ENCODE measurements at regions not wholly inside any gene's neighbourhood (a gene's known extent, or its start where the extent isn't known, plus 50 kb on each side); places are given as distances from the start of the nearest gene placed in this dataset.

- no peak for DNase-seq
Measured at GRCh38 chr1:219397511-219397910, 215.4 kb downstream of the ZC3H11B start.

GRCh38 chr1:219391297-219391696 is 217.6 kb downstream of the LYPLAL1 start:
- no peak for DNase-seq

- DNase-seq = no peak
Measured at GRCh38 chr1:219387211-219387610, 213.5 kb downstream of the LYPLAL1 start.

DNA sequence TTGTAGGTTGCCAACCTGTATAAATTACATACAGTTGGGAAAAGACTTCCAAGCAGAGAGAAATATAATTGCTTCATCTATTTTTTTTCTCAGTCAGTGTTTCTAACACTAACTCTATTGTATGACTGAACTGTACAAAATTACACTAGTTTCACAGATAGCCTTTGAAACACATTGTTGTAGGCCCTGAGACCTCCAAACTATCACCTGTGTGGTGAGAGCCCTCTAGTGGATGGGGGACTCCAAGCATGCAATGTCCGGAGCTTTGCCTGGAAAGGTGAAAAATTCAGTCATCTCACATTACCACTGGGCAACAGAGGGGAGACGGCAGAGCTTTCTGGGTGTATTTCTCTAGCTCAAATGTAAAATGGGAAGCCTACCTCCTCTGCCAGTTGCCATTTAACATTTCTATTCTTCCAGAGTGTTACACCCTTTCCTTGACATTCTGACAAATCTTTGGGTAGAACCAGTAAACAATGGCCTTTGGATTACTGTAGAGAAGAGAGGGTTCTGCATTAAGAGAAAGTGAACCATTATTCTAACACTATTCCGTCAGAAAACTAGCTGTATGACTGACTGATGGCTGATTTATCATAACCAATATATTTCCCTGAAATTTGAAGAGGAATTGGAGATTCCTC is 212.2 kb downstream of the LYPLAL1 start:
- no peak for DNase-seq

DNA sequence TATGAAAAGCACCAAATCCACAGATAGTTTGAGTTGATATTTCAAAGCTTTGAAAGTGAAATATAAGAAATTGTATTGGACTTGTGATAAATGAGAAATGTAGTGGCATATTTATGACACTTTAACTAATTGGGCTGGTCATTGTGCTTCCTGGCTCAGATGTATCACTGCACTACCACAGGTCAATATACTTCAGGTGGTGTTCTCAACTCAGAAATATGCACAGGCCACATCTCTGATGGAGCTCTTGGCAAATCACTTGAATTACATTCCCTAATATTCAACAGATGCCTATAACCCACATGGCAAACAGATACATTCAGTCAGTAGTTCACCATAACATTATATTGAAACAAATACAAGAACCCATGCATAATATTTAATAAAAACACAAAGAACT is 209.6 kb downstream of the LYPLAL1 start:
- DNase-seq = no peak

GRCh38 chr1:219381396-219381795 is 207.7 kb downstream of the LYPLAL1 start:
- no peak for DNase-seq

GRCh38 chr1:219380463-219380862 is 206.8 kb downstream of the LYPLAL1 start:
- no peak for DNase-seq

DNA sequence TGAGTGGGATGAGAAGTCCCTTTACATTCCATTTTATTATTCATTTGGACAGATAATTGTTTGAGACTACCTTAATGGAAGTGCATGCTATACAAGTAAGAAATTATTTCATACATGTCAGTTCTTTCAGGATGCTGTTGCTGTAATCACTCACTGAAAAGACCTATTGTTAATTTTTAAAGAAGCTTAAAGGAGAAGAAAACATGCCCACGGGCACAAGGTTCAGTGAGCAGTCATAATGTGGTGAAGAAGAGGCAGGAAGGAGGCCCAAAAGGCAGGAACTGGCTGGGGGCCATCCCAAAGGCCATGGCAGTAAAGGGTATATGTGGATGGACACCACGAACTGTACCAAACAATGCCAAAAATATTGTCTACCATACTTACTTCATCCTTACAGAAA is 206.0 kb downstream of the LYPLAL1 start:
- no peak for DNase-seq

GRCh38 chr1:219374636-219375035 is 201.0 kb downstream of the LYPLAL1 start:
- no peak for DNase-seq

GRCh38 chr1:219374046-219374566 is 200.4 kb downstream of the LYPLAL1 start:
- no peak for DNase-seq

GRCh38 chr1:219373616-219373935 is 199.9 kb downstream of the LYPLAL1 start:
- DNase-seq = no peak

DNA sequence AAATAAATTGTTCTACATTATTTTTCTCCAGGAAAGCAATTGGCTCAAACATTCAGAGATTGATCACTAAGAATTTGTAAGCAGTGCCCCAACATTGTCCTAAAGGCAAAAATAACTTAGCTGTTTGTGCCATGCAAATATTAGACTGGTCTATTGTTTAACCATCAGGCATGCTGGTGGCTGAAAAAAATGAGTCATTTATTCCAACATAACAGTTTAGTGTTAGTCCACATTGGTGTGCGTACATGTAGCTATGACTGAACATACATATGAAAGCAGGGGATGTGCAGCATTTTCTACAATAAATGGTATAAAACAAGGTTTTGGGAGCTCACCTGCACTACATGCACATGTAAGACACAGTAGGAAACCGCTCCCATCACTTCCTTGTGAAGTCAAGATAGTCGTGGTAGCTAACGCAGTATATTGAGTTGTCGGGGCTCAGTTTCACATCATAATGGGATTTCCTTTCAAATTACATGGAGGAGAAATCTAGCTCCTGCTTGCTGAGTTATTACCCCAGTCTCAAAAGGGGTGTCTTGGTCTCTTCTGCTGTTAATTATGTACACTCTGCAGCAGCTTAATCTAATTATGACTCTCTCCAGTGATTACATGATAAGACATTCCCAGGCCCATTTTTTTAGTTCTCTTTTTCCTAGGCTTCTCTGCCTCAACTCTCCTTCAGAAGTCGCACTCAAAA is 199.4 kb downstream of the LYPLAL1 start:
- DNase-seq = no peak

DNA sequence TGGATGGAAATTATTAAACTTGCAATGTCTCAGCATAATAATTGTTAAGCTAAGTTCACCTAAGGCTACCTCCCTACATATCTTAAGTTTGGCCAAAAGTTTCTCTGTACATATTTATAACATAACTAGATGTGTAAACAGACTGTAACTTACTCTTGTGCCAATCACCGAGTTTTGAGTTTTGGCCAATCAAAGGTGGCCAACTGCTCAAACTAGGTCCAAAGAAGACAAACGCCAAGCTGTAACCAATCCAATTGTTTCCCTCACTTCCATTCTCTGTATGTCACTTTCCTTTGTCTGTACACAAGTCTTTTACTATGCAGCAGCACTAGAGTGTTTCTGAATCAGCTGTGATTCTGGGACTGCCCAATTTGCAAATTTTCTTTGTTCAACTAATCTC is 197.8 kb downstream of the LYPLAL1 start:
- no peak for DNase-seq

DNA sequence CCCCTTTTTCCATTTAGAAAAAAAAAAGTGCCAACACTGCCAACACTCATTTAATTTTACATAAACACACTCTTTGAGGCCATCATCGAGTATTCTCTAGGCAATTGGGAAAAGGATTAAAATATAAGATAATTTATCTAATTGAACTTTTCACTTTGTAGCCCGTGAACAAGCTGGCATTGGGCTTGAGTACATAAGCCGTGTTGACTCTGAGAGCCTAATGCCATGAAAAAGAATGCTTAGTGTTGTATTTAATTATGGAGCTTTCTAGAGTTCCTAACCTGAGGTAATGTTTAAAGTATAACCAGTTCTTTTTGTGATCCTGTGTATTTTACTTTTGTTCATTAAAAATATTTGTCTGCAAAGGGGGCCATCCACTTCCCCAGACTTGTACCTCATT is 193.8 kb downstream of the LYPLAL1 start:
- no peak for DNase-seq

GRCh38 chr1:219365451-219365850 is 191.8 kb downstream of the LYPLAL1 start:
- DNase-seq = no peak

GRCh38 chr1:219362702-219363101 is 189.0 kb downstream of the LYPLAL1 start:
- DNase-seq = no peak

DNA sequence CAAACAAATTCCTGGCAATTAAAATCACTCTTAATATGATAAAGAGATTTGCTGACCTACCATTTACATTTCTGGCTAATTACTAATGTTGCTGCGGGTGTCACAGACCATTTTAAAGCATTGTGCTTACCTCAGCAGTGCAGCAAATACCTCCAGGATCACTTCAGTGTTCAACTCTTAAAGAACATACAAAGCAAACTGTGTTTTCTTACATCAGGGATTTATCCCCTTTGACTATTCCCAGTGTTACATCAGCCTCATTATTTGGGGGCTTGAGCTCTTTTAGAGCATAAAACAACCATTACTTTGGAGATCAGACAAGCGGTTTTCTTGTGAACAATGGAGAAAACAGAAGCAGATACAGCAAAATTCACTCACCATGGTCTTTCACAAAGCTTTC is 185.4 kb downstream of the LYPLAL1 start:
- DNase-seq = no peak

DNA sequence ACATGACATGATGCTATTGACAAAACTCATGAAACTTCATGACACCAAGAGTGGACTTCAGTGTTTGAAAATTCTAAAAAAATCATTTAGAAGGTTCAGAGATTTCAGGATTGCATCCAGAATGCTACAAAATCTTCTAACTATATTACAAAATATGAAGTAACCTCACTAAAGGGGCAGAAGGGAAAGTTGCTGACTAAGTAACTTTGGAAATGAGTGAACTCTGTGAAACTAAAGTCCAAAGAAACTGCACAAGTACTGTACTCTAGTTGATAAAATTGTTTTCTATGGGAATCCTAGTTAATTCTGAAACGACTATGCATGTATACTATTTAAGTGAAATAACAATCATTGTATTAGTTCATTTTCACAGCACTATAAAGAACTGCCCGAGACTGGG is 184.4 kb downstream of the LYPLAL1 start:
- no peak for DNase-seq

- DNase-seq = no peak
Measured at GRCh38 chr1:219354962-219355361, 181.3 kb downstream of the LYPLAL1 start.

DNA sequence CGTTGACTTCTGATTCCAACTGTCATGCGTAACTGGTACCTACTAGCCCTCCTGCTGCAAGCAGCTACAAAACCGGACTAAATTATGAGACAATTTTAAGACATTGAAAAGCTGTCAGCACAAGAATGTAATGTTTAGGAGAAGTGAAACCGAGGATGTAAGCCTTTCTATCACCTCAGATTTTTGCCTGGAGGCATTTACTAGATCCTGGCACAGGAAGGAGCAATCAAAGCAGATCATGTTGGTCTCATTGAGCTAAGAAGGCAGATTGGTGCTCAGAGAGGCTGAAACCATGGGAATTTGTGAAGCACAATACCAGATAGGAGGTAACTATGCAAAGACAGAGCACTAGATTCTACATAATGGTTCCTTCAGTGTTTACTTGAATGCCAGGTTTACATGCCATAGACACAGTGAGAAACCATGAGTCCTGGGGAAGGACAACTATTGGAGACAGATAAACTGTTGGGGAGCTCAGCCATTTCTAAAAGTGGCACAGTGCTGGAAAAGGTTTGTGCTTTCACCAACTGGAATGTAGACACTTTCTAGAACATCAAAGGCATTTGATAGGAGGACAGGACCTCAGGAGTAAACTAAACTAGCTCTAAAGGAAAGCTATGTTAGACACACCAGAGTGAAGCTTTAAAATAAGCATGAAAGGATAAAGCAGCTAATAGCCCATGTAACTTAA is 179.4 kb downstream of the LYPLAL1 start:
- no peak for DNase-seq

DNA sequence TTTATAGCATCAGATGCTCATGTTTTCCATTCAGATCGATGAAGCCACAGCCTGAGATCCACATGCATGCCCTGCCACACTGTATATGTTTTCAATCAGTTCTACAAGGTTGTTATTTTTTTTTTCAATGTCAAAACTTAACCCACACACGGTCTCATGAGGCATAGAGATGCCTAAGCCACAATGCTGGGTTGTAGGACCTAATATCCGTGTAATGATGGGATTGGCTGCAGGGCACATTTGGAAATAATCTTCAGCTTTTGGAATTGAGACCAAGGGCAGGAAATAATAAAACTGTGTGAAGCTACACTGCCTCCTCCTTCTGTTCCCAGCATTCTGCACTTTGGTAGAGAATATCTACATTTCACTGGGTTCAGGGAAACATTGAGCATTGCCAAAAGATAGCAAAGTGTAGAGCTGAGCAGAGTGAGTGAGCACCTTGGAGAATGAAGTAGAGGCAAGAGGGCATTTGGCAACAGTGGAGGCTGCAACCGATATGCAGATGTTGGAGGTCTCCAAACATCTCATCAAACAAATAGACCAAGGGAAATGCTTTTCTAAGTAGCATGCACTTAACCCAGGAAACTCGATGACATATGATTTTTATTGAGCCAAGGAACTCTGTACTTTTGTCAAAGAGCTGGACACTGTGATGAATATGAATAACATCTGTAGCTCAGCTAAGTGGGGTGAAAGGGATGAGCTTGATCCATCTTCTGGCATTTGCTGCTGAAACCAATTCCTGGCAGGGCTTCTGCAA is 176.7 kb downstream of the LYPLAL1 start:
- DNase-seq = no peak

GRCh38 chr1:219347921-219348391 is 174.3 kb downstream of the LYPLAL1 start:
- no peak for DNase-seq

DNA sequence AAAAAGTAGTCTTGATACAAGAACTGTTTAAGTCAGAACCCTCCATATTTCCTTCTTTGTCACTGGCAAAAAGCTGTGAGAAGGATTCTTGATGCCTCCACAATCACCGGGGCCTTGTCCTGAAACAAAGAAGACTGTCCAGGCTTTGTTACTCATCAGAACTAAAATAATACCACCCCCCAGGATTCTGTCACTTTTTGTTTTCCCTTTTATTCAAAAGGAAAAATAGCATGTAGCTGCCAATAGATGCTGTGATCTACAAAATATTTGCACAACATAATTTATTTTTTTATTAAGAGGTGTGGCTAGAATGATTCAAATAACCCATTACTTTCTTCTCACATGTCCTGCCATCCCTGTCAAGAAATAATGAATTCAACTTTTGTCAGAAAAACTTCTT is 173.7 kb downstream of the LYPLAL1 start:
- no peak for DNase-seq

All from central memory CD4-positive, alpha-beta T cell (primary cell).